AG04450 (cell line): ENCODE measurements at regions not wholly inside any gene's neighbourhood (a gene's known extent, or its start where the extent isn't known, plus 50 kb on each side); places are given as distances from the start of the nearest gene placed in this dataset.
"Not testable (repeated sequence)": the region's sequence is repeated elsewhere in the genome, so short reads cannot be mapped to it uniquely, and the experiment has no call there.

Source experiments
- CTCF ChIA-PET: fragments of 300-600, 350-600 bp; formaldehyde crosslinking; extraction: SDS; loops from one replicate; lab custom pipeline; 2022; ENCODE audit warnings: antibody characterized with exemption, inconsistent platforms; lab: Charles Lee
- POLR2A ChIA-PET: fragments of 350-600 bp; formaldehyde crosslinking; extraction: SDS; loops from one replicate; lab custom pipeline; 2021; ENCODE audit warnings: antibody characterized with exemption, inconsistent platforms; lab: Yijun Ruan, JAX
- DNase-seq: peaks from one replicate; pipeline ENCODE4 v3.0.0-alpha.2; 2011; ENCODE audit warnings: low read depth, low spot score
- H3K27ac ChIP-seq: one replicate; pipeline ENCODE4 v1.5.1; 2012; ENCODE audit warnings: low read depth, low read length, control low read depth
- H3K27me3 ChIP-seq: one replicate; pipeline ENCODE4 v1.6.0; 2012; ENCODE audit warnings: low read length; ENCODE audit not compliant: control insufficient read depth, insufficient read depth
- H3K4me3 ChIP-seq: 2 replicates; pipeline ENCODE4 v1.5.1; 2011; ENCODE audit warnings: mild to moderate bottlenecking, low read depth, low read length, control low read depth
- H3K9me3 ChIP-seq: 2 replicates; pipeline ENCODE4 v1.5.1; 2012; ENCODE audit warnings: low read length; ENCODE audit not compliant: control insufficient read depth, insufficient read depth
- TF ChIP-seq, protein P1 (sequence below): IDR thresholded peaks from 2 replicates; pipeline ENCODE4 v1.5.1; 2011; ENCODE audit warnings: low read depth, low read length, control low read depth, inconsistent platforms

DNA sequence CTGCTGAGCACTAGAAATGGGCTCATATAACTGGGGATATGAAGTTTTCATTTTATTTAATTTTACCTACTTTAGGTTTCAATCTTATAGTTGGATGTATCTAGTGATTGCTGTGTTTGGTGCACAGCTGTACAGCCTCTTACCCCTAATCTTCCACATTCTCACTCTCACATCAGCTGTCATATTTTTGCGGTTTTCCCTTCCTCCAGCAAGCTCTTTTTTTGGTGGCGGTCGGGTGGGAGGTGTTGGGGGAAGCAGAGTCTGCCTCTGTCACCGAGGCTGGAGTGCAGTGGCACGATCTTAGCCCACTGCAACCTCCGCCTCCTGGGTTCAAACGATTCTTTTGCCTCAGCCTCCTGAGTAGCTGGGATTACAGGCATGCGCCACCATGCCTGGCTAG is 445.1 kb upstream of the ISX start:
- ChIA-PET CTCF (no interaction called here), POLR2A (no interaction called here)
- Histone ChIP-seq H3K4me3 (no peak overlapping the region), H3K27me3 (no peaks in the 10 kb centered on the region), H3K27ac (no peak overlapping the region), H3K9me3 (peaks cover 32% of the 10 kb centered on the region)
- DNase-seq, result no peak
- TF ChIP-seq, protein P1, sequence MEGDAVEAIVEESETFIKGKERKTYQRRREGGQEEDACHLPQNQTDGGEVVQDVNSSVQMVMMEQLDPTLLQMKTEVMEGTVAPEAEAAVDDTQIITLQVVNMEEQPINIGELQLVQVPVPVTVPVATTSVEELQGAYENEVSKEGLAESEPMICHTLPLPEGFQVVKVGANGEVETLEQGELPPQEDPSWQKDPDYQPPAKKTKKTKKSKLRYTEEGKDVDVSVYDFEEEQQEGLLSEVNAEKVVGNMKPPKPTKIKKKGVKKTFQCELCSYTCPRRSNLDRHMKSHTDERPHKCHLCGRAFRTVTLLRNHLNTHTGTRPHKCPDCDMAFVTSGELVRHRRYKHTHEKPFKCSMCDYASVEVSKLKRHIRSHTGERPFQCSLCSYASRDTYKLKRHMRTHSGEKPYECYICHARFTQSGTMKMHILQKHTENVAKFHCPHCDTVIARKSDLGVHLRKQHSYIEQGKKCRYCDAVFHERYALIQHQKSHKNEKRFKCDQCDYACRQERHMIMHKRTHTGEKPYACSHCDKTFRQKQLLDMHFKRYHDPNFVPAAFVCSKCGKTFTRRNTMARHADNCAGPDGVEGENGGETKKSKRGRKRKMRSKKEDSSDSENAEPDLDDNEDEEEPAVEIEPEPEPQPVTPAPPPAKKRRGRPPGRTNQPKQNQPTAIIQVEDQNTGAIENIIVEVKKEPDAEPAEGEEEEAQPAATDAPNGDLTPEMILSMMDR, result no peak

DNA sequence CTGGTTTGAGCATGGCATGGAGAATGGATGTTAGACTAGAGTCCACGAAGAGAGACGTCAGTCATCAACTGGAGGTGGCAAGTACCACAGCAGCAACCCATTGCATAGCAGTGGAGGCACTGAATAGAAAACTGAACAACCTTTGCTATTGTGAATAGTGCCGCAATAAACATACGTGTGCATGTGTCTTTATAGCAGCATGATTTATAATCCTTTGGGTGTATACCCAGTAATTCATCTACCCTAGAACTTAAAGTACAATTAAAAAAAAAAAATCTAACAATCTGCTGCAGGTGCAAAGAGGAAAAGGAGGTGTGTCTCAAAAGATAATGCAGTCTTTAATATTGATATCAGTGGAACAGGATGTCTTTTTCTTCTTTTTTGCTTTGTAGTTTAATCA is 443.4 kb upstream of the ISX start:
- CTCF ChIA-PET, result no interaction called here
- Histone ChIP-seq H3K27ac (no peak overlapping the region), H3K4me3 (no peak overlapping the region), H3K9me3 (peaks cover 29% of the 10 kb centered on the region), H3K27me3 (no peaks in the 10 kb centered on the region)
- POLR2A ChIA-PET, result no interaction called here
- DNase-seq, result no peak
- TF ChIP-seq, protein P1, result no peak

DNA sequence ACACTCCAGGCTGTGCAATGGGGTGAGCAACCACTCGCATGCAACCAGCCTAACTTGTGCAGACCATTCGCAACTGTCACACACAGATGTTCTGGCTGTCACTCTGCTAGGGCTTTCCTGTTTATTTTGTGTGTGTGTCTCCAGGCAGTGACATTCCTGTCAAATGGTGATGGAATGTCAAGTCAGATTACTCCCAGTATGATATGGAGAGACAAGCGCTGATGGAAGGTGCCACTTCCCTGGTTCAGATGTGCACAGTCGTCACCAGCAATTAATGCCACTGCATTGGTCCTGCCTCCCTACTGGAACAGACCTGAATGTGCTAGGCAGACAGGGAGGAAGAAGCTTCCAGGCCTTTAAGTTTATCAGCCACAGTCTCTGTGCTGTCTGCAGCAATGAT is 442.4 kb upstream of the ISX start:
- H3K9me3 ChIP-seq, result peaks cover 29% of the 10 kb centered on the region
- no peak overlapping the region for H3K27ac ChIP-seq
- ChIA-PET POLR2A (no interaction called here), CTCF (no interaction called here)
- no peaks in the 10 kb centered on the region for H3K27me3 ChIP-seq
- no peak for DNase-seq
- H3K4me3 ChIP-seq, result no peak overlapping the region
- TF ChIP-seq, protein P1, result no peak

DNA sequence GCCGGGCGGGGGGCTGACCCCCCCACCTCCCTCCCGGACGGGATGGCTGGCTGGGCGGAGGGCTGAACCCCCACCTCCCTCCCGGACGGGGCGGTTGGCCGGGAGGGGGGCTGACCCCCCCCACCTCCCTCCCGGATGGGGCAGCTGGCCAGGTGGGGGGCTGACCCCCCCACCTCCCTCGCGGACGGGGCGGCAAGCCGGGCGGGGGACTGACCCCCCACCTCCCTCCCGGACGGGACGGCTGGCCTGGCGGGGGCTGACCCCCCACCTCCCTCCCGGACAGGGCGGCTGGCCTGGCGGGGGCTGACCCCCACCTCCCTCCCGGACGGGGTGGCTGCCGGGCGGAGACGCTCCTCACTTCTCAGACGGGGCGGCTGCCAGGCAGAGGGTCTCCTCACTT is 440.1 kb upstream of the ISX start:
- H3K27ac ChIP-seq, DNase-seq, H3K27me3 ChIP-seq, POLR2A ChIA-PET, CTCF ChIA-PET, H3K4me3 ChIP-seq: not testable (repeated sequence)
- H3K9me3 ChIP-seq, result peaks cover 31% of the 10 kb centered on the region

DNA sequence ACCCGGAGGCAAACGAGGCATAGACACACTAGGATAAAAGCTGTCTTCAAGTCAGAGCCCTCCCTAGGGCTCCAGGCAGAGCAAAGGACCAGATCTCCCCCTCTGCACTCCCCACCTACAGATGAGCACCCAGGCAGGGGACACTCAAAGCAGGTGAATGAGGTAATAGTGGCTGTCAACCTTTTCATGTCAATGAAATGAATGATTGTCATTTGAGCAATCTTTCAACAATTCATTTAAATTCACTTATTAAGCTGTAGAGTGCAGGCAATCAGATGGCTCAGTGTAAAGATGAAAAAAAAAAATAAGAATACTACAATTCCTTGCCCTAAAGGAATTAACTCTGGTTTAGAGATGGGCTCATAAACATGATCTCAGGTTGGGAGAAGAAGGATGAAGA is 427.8 kb upstream of the ISX start:
- Histone ChIP-seq H3K4me3 (no peak overlapping the region), H3K27me3 (no peaks in the 10 kb centered on the region), H3K27ac (no peak overlapping the region), H3K9me3 (peaks cover 35% of the 10 kb centered on the region)
- TF ChIP-seq, protein P1, result no peak
- DNase-seq, result no peak
- ChIA-PET CTCF (no interaction called here), POLR2A (no interaction called here)

DNA sequence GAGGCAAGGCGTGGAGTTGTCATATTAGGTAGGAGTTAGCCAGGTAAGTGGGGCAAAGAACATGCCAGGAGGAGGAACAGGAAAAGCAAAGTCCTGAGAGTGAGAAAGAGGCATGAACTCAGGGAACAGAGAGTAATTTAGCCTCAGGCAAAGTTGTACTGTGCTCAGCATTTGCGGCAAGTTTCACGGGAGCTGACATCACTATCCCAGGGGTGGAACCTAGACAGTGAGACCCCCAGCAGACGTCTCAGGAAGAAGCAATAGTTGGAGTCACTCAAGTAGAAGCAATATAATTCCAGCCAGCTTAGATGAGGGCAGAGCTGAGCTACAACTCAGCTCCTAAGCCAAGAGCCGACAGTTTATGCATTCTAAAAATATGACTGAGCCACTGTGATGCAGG is 426.0 kb upstream of the ISX start:
- ChIA-PET POLR2A (no interaction called here), CTCF (no interaction called here)
- no peaks in the 10 kb centered on the region for H3K27me3 ChIP-seq
- no peak for DNase-seq
- TF ChIP-seq, protein P1, result no peak
- H3K9me3 ChIP-seq, result peaks cover 31% of the 10 kb centered on the region
- H3K27ac ChIP-seq, result no peak overlapping the region
- H3K4me3 ChIP-seq, result no peak overlapping the region
